Suppressor macrophage (primary cell): ENCODE measurements at regions not wholly inside any gene's neighbourhood (a gene's known extent, or its start where the extent isn't known, plus 50 kb on each side); places are given as distances from the start of the nearest gene placed in this dataset.
"Not testable (repeated sequence)": the region's sequence is repeated elsewhere in the genome, so short reads cannot be mapped to it uniquely, and the experiment has no call there.

Experiments
- DNase-seq, 4 experiments: peaks; one replicate each; pipeline ENCODE4 v3.0.0-alpha.2; 2020 to 2022

DNA sequence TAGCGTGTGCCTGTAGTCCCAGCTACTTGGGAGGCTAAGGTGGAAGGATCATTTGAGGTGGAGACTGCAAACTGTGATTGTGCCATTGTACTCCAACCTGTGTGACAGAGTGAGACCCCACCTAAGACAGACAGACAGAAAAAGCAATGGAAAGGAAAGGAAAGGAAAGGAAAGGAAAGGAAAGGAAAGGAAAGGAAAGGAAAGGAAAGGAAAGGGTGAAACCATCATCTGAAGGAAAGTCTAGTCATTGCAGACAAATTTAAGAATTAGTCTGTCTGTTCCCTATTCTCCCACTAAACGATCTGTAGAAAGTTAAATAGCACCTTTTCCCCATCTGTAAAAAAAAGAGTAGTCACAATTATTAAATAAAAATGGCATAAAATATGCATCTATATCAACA is 91.1 kb upstream of the SKAP2 start:
- DNase-seq, result no peak

GRCh38 chr7:26954951-26955350 is 90.6 kb upstream of the SKAP2 start:
- DNase-seq, result no peak

GRCh38 chr7:26951407-26951950 is 87.1 kb upstream of the SKAP2 start:
- no peak for DNase-seq

DNA sequence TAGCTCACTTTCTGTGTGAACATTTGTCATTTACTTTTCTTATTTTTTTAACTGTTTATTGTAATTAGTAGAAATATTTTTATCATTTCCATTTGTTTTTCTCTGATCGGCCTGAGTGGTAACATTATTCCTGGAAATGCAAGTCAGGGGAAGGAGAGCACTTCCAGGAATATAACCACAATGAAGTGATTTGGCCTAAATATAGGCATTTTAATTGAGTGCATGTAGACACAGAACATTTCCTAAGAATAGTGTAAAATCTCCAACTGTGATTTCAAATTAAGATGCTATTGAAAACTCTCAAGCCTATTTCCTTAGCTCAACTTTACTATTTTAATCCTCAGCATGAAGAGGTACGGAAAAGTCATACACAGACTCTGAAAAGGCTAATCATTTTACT is 86.5 kb upstream of the SKAP2 start:
- DNase-seq, result no peak

GRCh38 chr7:26949319-26949718 is 84.9 kb upstream of the SKAP2 start:
- DNase-seq, result no peak

- DNase-seq, result no peak
These were observed 84.3 kb upstream of the SKAP2 start for GRCh38 chr7:26948617-26949118.

DNA sequence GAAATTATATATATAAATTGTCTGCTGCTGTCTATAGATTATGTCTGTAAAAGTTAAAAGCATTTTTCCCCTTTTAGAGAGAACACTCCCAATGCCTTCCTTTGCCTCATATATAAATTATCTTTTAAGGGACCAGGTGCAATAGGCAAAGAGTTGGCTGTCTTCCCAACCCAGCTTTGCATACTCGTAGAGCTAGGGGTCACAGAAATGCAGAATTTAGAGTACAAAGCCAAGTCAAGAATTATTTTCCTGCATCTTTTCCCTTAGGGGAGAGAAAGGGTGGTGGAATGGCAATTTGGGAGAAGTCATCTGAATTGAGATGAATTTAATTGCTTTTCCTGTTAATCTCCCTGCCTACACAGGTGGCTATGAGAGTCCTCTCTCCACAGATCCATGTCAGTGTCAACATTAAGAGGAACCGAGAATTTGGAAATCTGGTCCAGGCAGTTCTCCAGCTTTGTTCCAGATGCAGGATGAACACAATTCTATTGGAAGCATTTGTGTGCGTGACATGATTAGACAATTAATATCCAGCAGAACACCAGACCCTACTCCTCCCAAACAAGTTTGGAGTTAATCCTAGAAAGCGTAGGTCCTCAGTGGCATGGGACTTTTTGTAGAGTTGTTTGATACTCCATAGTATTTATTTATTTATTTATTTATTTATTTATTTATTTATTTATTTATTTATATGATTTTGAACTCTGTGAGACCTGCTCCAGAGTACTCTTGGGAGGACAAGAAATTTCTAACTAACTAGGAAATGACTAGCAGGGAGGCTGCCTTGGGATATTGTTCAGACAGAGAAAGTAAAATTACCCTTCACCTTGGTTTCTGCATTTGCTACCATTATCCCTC is 80.3 kb upstream of the SKAP2 start:
- DNase-seq, result no peak

DNA sequence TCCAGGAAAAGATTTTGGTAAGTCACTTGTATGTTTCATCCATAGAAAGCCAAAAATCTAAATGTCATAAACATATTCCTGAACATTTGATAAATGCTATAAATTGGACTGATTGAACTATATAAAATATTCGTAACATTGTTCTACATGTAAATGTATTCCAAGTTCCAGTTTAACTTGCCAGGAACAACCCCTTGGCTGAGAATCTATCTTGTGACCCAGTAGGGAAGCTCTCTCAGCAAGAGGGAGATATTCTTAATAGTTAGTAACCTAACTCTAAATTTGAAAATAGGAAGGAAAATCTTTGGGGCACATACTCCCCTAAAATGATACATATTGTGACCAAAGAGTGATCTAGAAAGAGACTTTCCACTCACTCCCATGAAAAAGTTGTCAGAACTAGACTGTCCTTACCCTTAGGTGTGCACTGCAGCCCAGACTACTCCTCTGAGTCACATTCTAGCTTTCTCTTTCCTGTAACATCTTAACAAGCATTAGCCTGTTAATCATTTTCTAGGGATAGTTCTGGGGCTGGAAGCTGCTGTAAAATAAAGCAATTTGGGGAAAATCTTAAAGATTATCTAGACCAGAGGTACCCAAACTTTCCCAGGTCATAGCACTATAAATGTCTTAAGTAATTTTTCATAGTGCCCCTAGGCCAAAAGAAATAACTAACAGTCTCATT is 73.7 kb upstream of the SKAP2 start:
- DNase-seq, result no peak

- DNase-seq, result no peak
These were observed 72.9 kb upstream of the SKAP2 start for GRCh38 chr7:26937306-26937705.

GRCh38 chr7:26932616-26933015 is 68.2 kb upstream of the SKAP2 start:
- not testable (repeated sequence) for DNase-seq

DNA sequence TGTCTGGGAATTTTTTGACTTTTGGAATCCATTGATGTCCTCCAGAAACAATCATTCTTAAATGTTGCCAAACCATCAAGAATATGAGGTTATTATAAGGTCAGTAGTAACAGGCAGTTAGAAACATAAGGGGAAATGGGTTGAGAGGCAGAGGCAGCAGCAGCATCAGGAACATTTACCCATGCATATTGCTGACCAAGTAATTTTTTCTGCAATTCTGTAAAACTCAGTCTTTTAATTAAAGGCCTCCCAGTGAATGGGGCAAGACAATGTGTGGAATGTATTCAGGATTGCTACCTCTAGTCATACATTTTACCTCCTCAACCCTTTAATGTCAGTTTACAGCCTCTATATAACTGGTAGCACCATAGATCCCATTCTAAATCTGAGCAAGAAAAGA is 66.5 kb upstream of the SKAP2 start:
- DNase-seq, result no peak

GRCh38 chr7:26930201-26930600 is 65.8 kb upstream of the SKAP2 start:
- no peak for DNase-seq

DNA sequence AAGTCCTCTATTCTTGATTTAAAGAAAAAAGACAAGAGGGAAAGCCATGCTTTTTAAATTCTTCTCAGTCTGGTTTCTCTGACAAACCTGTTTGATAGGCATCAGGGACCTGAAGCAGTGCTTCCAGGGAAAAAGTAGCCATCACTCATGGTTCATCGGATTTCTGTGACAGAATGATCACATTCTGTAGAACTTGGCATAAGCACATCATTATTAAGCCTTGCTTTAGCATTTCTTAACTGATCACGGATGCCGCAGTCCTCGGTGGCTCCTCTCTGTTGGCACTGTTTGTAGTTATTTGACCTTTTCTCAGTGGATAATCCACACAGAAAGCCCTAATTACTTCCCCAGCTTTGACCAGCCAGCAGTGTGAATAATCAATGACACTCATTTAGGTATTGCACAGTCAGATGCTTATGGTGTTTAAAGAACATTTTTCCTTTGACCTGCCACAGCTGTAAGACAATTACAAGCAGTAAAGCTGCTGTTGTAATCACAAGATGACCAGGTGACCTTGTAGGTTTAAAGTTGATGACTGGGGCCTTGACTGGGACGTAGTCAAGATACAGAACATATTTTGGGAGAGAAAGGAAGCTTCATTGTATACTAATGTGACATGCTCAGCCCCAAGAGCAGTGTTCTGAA is 64.4 kb upstream of the SKAP2 start:
- DNase-seq, result no peak

GRCh38 chr7:26925768-26926167 is 61.4 kb upstream of the SKAP2 start:
- DNase-seq, result no peak

GRCh38 chr7:26924149-26924767 is 59.9 kb upstream of the SKAP2 start:
- DNase-seq, result no peak

GRCh38 chr7:26919906-26920493 is 55.6 kb upstream of the SKAP2 start:
- no peak for DNase-seq

- DNase-seq, result no peak
These were observed 53.9 kb upstream of the SKAP2 start for GRCh38 chr7:26918241-26918640.

DNA sequence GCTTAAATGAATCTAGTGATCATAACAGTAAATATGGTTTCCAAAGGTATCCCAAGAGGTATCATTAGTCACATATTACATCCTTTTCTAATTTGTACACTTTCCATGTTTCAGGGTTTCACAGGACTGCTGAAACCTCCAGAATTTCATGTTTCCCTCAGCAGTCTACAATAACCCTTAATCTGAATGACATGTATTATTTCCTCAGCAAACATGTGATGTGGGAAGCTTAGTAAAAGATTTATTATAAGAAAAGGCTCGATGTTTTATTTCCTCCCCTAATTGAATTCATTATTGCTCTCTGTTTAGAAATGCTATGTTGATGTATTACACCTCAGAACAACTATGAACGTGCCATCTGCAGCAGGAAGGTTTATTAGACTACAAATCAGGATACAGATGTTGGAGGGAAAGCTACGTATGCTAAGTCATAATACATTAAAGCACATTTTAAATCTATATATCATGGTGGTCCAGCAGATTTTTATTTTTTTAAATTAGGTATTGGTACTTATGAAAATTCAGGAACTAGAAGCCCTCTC is 52.5 kb upstream of the SKAP2 start:
- no peak for DNase-seq

DNA sequence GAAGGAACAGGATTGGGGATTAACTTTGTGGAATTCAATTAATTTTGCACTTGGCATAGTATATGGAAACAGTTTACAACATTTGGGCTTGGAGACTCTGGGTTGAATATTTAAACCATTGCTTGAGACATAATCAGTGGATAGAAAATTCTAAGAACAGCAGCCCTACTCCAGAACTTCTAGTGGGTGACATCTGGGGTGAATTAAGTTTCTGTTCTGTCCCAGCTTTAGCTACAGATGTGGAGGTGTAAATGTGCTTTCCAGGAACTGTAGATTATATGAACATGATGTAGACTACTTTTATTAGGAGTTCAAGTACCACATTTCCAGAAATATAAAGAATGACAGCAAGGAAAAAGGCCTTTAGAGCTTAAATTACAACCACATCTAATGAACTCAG is 51.9 kb upstream of the SKAP2 start:
- DNase-seq, result no peak
